GM12891 (cell line): ENCODE measurements at regions not wholly inside any gene's neighbourhood (a gene's known extent, or its start where the extent isn't known, plus 50 kb on each side); places are given as distances from the start of the nearest gene placed in this dataset.

Source experiments
- PAX5 ChIP-seq: IDR thresholded peaks from 2 replicates; pipeline ENCODE4 v1.6.1; 2011; ENCODE audit warnings: low read length, moderate library complexity, mild to moderate bottlenecking; ENCODE audit not compliant: insufficient read depth, severe bottlenecking
- POLR2A ChIP-seq: IDR thresholded peaks from 2 replicates; pipeline ENCODE4 v1.6.1; 2011; ENCODE audit warnings: low read depth, low read length, control low read depth
- POLR2AphosphoS5 ChIP-seq: IDR thresholded peaks from 2 replicates; pipeline ENCODE4 v1.6.1; 2011; ENCODE audit warnings: low read depth, low read length, control low read depth
- POU2F2 ChIP-seq: IDR thresholded peaks from 2 replicates; pipeline ENCODE4 v1.6.1; 2011; ENCODE audit warnings: low read depth, mild to moderate bottlenecking, control low read depth, low read length, moderate library complexity
- SPI1 ChIP-seq: IDR thresholded peaks from 2 replicates; pipeline ENCODE4 v1.6.1; 2011; ENCODE audit warnings: low read depth, low read length, control low read depth
- TAF1 ChIP-seq: IDR thresholded peaks from 2 replicates; pipeline ENCODE4 v1.6.1; 2011; ENCODE audit warnings: low read depth, low read length, control low read depth

- TF ChIP-seq POLR2A (no peak), SPI1 (no peak), POLR2AphosphoS5 (no peak), TAF1 (no peak), POU2F2 (no peak), PAX5 (no peak)
These were observed 588.8 kb upstream of the PSMD7 start for GRCh38 chr16:73707863-73708262.
